Nephron progenitor cell (in vitro differentiated cells): ENCODE measurements at regions not wholly inside any gene's neighbourhood (a gene's known extent, or its start where the extent isn't known, plus 50 kb on each side); places are given as distances from the start of the nearest gene placed in this dataset.

ENCODE experiments used
- DNase-seq: peaks from one replicate; pipeline ENCODE4 v3.0.0; 2021
- H3K27ac Mint-ChIP-seq: 2 replicates; pipeline ENCODE4 v1.8.0; 2021; ENCODE audit warnings: mild to moderate bottlenecking, moderate library complexity, mixed read lengths
- H3K27me3 Mint-ChIP-seq: 2 replicates; pipeline ENCODE4 v1.8.0; 2021; ENCODE audit warnings: mild to moderate bottlenecking, low read depth, mixed read lengths; ENCODE audit not compliant: poor library complexity
- H3K36me3 Mint-ChIP-seq: 2 replicates; pipeline ENCODE4 v1.8.0; 2021; ENCODE audit warnings: low read depth, mixed read lengths
- H3K4me1 Mint-ChIP-seq: 2 replicates; pipeline ENCODE4 v1.8.0; 2021; ENCODE audit warnings: mixed read lengths
- H3K4me3 Mint-ChIP-seq: 2 replicates; pipeline ENCODE4 v1.8.0; 2021; ENCODE audit warnings: mild to moderate bottlenecking, moderate library complexity, mixed read lengths
- H3K9me3 Mint-ChIP-seq: 2 replicates; pipeline ENCODE4 v1.8.0; 2021; ENCODE audit warnings: mild to moderate bottlenecking, moderate library complexity, mixed read lengths
- TF ChIP-seq, protein P1 (sequence below): fragments of 200-600 bp; sonication (generic); IDR thresholded peaks from 2 replicates; pipeline ENCODE4 v1.5.0; 2021; ENCODE audit warnings: antibody characterized with exemption

DNA sequence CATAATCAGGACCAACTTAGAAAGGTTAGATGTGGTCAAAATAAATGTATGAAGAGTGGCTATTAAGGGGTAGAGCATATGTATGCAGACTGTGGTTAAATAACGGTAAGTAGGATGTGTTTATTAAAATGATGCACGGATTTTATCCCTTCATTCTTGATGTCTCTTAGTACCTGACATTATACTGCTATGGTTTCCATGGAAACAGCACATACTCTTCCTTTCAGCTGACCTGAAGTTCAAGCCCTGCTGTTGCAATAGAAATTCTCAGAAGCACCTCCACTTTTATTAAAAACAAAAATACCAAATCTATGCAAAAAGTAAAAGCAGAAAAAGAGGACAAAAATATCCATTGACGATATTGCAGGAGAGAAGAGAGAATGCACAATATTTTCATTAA lies 381.4 kb downstream of the RWDD3 start:
- TF ChIP-seq, protein P1, sequence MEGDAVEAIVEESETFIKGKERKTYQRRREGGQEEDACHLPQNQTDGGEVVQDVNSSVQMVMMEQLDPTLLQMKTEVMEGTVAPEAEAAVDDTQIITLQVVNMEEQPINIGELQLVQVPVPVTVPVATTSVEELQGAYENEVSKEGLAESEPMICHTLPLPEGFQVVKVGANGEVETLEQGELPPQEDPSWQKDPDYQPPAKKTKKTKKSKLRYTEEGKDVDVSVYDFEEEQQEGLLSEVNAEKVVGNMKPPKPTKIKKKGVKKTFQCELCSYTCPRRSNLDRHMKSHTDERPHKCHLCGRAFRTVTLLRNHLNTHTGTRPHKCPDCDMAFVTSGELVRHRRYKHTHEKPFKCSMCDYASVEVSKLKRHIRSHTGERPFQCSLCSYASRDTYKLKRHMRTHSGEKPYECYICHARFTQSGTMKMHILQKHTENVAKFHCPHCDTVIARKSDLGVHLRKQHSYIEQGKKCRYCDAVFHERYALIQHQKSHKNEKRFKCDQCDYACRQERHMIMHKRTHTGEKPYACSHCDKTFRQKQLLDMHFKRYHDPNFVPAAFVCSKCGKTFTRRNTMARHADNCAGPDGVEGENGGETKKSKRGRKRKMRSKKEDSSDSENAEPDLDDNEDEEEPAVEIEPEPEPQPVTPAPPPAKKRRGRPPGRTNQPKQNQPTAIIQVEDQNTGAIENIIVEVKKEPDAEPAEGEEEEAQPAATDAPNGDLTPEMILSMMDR: no peak
- no peaks in the 10 kb centered on the region for H3K36me3 Mint-ChIP-seq
- no peaks in the 10 kb centered on the region for H3K4me1 Mint-ChIP-seq
- no peaks in the 10 kb centered on the region for H3K9me3 Mint-ChIP-seq
- DNase-seq: no peak
- H3K27me3 Mint-ChIP-seq: no peaks in the 10 kb centered on the region
- no peak overlapping the region for H3K4me3 Mint-ChIP-seq
- H3K27ac Mint-ChIP-seq: no peak overlapping the region

DNA sequence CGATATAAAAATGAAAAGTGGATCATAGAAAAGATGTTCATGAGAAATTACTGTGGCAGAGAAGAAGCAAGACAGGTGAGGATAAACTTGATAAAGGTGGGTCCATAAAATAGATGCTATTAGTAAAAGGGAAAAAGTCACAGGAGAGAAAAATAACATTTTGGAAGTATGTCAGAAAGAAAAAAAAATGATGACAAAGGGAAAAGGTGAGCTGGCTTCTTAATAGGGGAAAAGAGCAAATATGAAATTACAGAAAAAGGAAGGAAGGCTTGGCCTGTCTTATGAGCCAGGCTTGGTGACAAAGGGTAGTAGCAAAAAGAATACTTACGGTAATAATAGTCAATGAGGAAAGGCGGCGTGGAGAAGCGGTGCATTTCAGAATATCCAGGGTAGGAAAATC lies 386.1 kb downstream of the RWDD3 start:
- H3K4me3 Mint-ChIP-seq: no peak overlapping the region
- H3K36me3 Mint-ChIP-seq: no peaks in the 10 kb centered on the region
- H3K27me3 Mint-ChIP-seq: no peaks in the 10 kb centered on the region
- DNase-seq: no peak
- no peak overlapping the region for H3K27ac Mint-ChIP-seq
- no peaks in the 10 kb centered on the region for H3K4me1 Mint-ChIP-seq
- H3K9me3 Mint-ChIP-seq: no peaks in the 10 kb centered on the region
- TF ChIP-seq, protein P1: no peak

DNA sequence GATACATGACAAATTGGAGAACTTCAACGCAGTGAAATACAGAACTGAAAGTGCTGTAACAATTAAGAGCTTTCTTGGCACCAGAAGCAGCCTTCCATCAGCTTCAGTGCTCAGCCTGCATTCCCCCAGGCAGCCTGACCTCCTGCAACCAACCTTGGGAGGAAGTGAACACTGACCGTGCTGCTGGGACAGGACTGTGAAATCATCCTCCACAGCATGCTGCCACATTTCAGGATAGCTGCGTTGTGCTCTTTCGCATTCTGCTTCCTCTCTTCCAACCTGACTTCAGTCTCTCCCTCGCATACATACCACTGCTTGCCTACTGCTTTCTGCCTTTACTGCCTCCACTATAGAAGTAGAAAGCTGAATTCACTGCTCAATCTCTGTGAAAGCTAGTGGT lies 388.6 kb downstream of the RWDD3 start:
- TF ChIP-seq, protein P1: no peak
- Mint-ChIP-seq H3K27ac (no peak overlapping the region), H3K27me3 (no peaks in the 10 kb centered on the region), H3K4me1 (no peaks in the 10 kb centered on the region), H3K36me3 (no peaks in the 10 kb centered on the region), H3K9me3 (peaks cover 2% of the 10 kb centered on the region), H3K4me3 (no peak overlapping the region)
- DNase-seq: no peak

DNA sequence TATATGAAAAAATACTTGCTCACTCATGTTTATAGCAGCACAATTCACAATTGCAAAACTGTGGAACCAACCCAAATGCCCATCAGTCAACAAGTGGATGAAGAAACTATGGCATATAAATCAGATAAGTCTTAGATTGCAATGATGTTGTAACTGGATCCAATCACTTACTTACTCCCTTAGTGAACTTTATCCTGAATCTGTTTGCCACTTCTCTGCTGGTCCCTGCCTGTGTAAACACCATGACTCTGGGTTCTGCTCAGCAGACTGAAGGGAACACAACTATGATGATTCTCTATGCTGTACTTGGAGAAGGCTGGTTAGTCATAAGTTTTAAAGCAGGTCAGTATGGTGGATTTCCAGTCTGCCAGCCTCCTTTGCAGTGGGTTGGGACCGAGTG lies 391.2 kb downstream of the RWDD3 start:
- Mint-ChIP-seq H3K4me3 (no peak overlapping the region), H3K4me1 (no peaks in the 10 kb centered on the region), H3K36me3 (no peaks in the 10 kb centered on the region), H3K9me3 (peaks cover 5% of the 10 kb centered on the region), H3K27ac (no peak overlapping the region), H3K27me3 (no peaks in the 10 kb centered on the region)
- TF ChIP-seq, protein P1: no peak
- DNase-seq: no peak

DNA sequence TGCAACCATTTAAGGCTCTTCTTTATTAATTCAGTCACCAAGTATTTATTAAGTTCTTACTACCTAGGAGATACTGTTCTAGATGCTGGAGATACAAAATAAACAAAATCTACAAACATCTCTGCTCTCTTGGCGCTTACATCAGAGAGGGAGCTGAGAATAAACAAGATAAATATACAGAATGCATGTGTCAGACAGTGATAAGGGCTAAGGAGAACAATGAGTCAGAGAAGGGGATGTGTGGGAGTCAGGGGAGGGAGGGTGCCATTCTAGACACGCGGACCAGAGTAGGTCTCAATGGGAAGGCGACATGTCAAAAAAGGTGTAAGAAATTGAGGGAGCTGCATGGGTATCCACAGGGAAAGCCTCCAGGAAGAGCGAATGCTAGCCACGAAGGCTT lies 393.2 kb downstream of the RWDD3 start:
- Mint-ChIP-seq H3K27me3 (no peaks in the 10 kb centered on the region), H3K4me3 (no peak overlapping the region), H3K27ac (no peak overlapping the region), H3K4me1 (no peaks in the 10 kb centered on the region), H3K36me3 (no peaks in the 10 kb centered on the region), H3K9me3 (peaks cover 5% of the 10 kb centered on the region)
- no peak for DNase-seq
- TF ChIP-seq, protein P1: no peak

DNA sequence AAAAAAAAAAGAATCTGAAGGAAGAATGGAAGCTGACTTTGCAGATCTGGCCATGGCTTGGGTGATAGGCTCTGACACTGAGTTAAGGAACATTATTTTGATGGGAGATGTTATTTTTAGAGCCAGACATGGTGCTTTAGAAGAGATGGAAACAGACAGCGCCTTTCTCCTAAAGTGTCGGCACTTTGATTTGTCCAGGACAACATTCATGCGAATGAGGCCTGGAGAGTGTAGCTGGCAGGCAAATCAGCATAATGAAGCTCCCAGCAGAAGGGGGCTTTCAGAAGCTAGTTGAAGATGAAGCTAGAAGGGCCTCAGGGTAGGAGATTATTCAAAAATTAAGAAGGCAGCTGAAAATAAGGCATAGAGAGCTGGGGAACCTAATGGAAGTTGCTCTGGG lies 397.7 kb downstream of the RWDD3 start:
- no peaks in the 10 kb centered on the region for H3K27me3 Mint-ChIP-seq
- peak overlapping the region; percentile 36 for H3K27ac Mint-ChIP-seq
- peaks cover 5% of the 10 kb centered on the region for H3K9me3 Mint-ChIP-seq
- no peak for DNase-seq
- no peaks in the 10 kb centered on the region for H3K4me1 Mint-ChIP-seq
- TF ChIP-seq, protein P1: no peak
- no peaks in the 10 kb centered on the region for H3K36me3 Mint-ChIP-seq
- H3K4me3 Mint-ChIP-seq: no peak overlapping the region
